ENCODE measurements at regions not wholly inside any gene's neighbourhood (a gene's known extent, or its start where the extent isn't known, plus 50 kb on each side); places are given as distances from the start of the nearest gene placed in this dataset.
"Not testable (repeated sequence)": the region's sequence is repeated elsewhere in the genome, so short reads cannot be mapped to it uniquely, and the experiment has no call there.

- no peak for DNase-seq
These were observed 95.4 kb upstream of the CCDC80 start for GRCh38 chr3:112736386-112736785.

GRCh38 chr3:112735926-112736325 is 95.0 kb upstream of the CCDC80 start:
- no peak for DNase-seq

- peak; percentile 75 for DNase-seq
These were observed 93.9 kb upstream of the CCDC80 start for GRCh38 chr3:112734736-112735350.

GRCh38 chr3:112734171-112734570 is 93.2 kb upstream of the CCDC80 start:
- no peak for DNase-seq

GRCh38 chr3:112730210-112730609 is 89.3 kb upstream of the CCDC80 start:
- DNase-seq = no peak

GRCh38 chr3:112721231-112721630 is 80.3 kb upstream of the CCDC80 start:
- DNase-seq = no peak

GRCh38 chr3:112718967-112719366 is 78.0 kb upstream of the CCDC80 start:
- DNase-seq = no peak

GRCh38 chr3:112718516-112718915 is 77.6 kb upstream of the CCDC80 start:
- no peak for DNase-seq

- DNase-seq = no peak
These were observed 69.0 kb upstream of the CCDC80 start for GRCh38 chr3:112709911-112710310.

GRCh38 chr3:112699436-112699978 is 58.6 kb upstream of the CCDC80 start:
- no peak for DNase-seq

GRCh38 chr3:112698442-112698841 is 57.5 kb upstream of the CCDC80 start:
- DNase-seq = not testable (repeated sequence)

- DNase-seq = not testable (repeated sequence)
These were observed 55.3 kb upstream of the CCDC80 start for GRCh38 chr3:112696244-112696643.

- not testable (repeated sequence) for DNase-seq
These were observed 54.6 kb upstream of the CCDC80 start for GRCh38 chr3:112695377-112696108.

GRCh38 chr3:112694906-112695305 is 54.0 kb upstream of the CCDC80 start:
- not testable (repeated sequence) for DNase-seq

GRCh38 chr3:112693186-112693585 is 52.2 kb upstream of the CCDC80 start:
- no peak for DNase-seq

All from KG1 (cell line).